Stomach smooth muscle (tissue), 2 donors: ENCODE measurements at regions not wholly inside any gene's neighbourhood (a gene's known extent, or its start where the extent isn't known, plus 50 kb on each side); places are given as distances from the start of the nearest gene placed in this dataset.

Experiments used
- H3K27ac ChIP-seq: one replicate; pipeline ENCODE4 v1.7.0; 2013; ENCODE audit warnings: mild to moderate bottlenecking, low read length, inconsistent platforms
- H3K27me3 ChIP-seq, 2 donors: one replicate each; pipeline ENCODE4 v1.7.0; 2013; ENCODE audit warnings: low read length in 2 of 2; ENCODE audit not compliant: insufficient read depth in 2 of 2, control insufficient read depth in 1 of 2
- H3K36me3 ChIP-seq, 2 donors: one replicate each; pipeline ENCODE4 v1.7.0; 2013; ENCODE audit warnings: low read length in 2 of 2; ENCODE audit not compliant: control insufficient read depth in 2 of 2, insufficient read depth in 2 of 2
- H3K4me1 ChIP-seq: one replicate; pipeline ENCODE4 v1.7.0; 2013; ENCODE audit warnings: low read length; ENCODE audit not compliant: control insufficient read depth, insufficient read depth
- H3K4me3 ChIP-seq, 2 donors: one replicate each; pipeline ENCODE4 v1.7.0; 2013; ENCODE audit warnings: low read length in 2 of 2
- H3K9ac ChIP-seq, 2 donors: one replicate each; pipeline ENCODE4 v1.7.0; 2013; ENCODE audit warnings: low read length in 2 of 2, mild to moderate bottlenecking in 1 of 2
- H3K9me3 ChIP-seq, 2 donors: one replicate each; pipeline ENCODE4 v1.7.0; 2013; ENCODE audit warnings: low read length in 2 of 2; ENCODE audit not compliant: control insufficient read depth in 2 of 2
- donor health status: healthy.
- donor health status: Pancreatic carcinoma.

DNA sequence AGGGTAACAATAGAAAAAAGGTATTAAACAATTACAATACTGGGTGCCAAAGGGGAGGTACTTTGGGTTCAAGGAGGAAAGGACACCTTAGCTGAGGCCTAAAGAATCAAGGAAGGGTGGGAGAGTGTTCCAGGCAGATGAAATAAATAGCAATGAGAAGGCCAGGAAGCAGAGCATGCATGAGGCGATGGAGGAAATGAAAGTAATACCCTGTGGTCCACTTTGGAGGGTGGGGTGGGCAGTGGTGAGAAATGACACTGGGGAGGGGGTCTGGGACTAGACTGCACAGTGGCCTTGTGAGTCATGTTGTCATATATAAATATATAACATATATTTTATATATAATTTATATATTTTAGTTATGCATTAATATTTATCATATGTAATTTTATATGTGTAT is 55.9 kb downstream of the BHLHE40 start:
- H3K27me3 ChIP-seq = no peaks in the 10 kb centered on the region
- no peak overlapping the region for H3K27ac ChIP-seq
- H3K4me3 ChIP-seq = no peak overlapping the region
- no peaks in the 10 kb centered on the region for H3K36me3 ChIP-seq
- peaks cover 5% of the 10 kb centered on the region for H3K4me1 ChIP-seq
- no peaks in the 10 kb centered on the region for H3K9me3 ChIP-seq
- no peak overlapping the region for H3K9ac ChIP-seq

DNA sequence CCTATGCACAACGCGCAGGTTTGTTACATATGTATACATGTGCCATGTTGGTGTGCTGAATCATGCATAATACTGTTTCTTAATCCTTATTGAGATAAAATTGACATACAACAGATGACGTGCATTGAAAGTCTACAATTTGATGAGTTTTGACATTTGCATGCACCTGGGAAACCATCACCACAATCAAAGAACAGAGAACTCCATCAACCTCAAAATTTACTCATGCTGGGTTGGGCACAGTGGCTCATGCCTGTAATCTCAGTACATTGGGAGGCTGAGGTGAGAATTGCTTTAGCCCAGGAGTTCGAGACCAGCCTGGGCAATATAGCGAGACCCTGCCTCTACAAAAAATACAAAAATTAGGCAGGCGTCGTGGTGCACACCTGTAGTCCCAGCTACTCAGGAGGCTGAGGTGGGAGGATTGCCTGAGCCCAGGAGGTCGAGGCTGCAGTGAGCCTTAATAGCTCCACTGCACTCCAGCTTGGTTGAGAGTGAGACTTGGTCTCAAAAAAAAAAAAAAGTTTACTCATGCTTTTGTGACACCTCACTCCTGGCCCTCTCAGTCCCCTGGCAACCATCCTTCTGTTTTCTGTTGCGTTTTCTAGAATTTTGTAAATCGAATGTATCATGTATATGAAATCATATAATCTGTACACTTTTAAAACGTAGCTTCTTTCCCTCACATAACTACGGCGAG is 56.6 kb downstream of the BHLHE40 start:
- H3K4me1 ChIP-seq = peaks cover 5% of the 10 kb centered on the region
- no peak overlapping the region for H3K9ac ChIP-seq
- H3K4me3 ChIP-seq = no peak overlapping the region
- no peaks in the 10 kb centered on the region for H3K9me3 ChIP-seq
- H3K36me3 ChIP-seq = no peaks in the 10 kb centered on the region
- no peaks in the 10 kb centered on the region for H3K27me3 ChIP-seq
- H3K27ac ChIP-seq = no peak overlapping the region

DNA sequence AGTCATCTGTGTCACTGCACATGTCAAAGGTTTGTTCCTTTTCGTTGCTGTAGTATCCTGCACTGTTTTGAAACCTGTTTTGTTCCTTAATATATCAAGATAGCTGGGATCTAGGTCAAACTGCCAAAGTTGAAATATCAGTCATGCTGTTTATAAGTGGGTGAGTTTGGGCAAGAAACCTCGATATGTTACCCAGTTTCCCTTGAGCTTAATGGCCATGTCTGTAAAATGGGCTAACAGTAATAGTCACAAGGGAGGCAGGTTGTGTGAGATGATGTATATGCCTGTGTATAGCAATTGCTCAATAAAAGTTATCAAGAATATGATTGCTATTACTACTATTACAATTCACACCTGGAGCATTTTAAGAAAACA is 57.1 kb downstream of the BHLHE40 start:
- no peaks in the 10 kb centered on the region for H3K27me3 ChIP-seq
- no peak overlapping the region for H3K4me3 ChIP-seq
- no peaks in the 10 kb centered on the region for H3K36me3 ChIP-seq
- no peaks in the 10 kb centered on the region for H3K9me3 ChIP-seq
- H3K27ac ChIP-seq = no peak overlapping the region
- no peak overlapping the region for H3K9ac ChIP-seq
- H3K4me1 ChIP-seq = peaks cover 5% of the 10 kb centered on the region

DNA sequence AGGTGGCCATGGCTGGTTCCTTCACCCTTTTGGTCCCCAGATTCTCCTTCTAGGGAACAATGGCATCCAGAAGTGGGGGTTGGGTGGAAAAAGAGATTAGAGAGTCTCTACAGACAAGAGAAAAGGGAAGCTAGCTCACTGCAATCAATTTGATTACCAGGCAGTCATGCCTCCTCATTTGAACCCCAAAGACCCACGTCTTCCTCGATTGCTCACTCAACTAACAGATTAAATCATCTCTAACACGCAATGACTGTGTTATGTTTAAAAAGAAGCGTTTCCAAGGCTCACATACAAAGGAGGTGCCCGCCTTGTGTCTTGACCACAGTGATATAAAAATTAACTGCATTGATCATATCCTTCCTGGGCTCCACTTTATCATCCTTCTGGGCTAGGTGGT is 57.6 kb downstream of the BHLHE40 start:
- no peaks in the 10 kb centered on the region for H3K9me3 ChIP-seq
- no peaks in the 10 kb centered on the region for H3K36me3 ChIP-seq
- H3K27me3 ChIP-seq = no peaks in the 10 kb centered on the region

DNA sequence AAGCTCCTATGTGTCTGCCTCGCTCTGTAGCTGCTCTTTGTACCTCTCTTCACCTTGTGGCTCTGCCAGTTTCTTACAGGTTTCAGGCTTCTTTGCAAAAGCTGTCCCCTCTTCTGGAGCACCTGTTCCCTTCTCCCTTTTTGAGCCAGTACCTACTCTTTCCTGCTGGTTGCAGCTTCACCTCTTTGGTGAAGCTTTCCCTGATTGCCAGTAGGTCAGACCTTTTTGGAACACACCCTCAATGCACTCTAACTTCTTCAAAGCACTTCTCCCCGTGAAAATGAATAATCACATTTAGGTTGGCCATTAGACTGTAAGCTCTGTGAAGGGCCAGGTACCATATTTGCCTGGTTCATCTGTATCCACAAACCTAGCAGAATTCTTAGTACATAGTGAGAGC is 60.3 kb downstream of the BHLHE40 start:
- Histone ChIP-seq H3K27ac (no peak overlapping the region), H3K9me3 (no peaks in the 10 kb centered on the region), H3K36me3 (no peaks in the 10 kb centered on the region), H3K27me3 (no peaks in the 10 kb centered on the region), H3K4me1 (peaks cover 5% of the 10 kb centered on the region), H3K9ac (no peak overlapping the region), H3K4me3 (no peak overlapping the region)

More for the DNA sequence above, 57.6 kb downstream of the BHLHE40 start:
- Histone ChIP-seq H3K4me3 (no peak overlapping the region), H3K9ac (no peak overlapping the region), H3K4me1 (peaks cover 5% of the 10 kb centered on the region), H3K27ac (no peak overlapping the region)

DNA sequence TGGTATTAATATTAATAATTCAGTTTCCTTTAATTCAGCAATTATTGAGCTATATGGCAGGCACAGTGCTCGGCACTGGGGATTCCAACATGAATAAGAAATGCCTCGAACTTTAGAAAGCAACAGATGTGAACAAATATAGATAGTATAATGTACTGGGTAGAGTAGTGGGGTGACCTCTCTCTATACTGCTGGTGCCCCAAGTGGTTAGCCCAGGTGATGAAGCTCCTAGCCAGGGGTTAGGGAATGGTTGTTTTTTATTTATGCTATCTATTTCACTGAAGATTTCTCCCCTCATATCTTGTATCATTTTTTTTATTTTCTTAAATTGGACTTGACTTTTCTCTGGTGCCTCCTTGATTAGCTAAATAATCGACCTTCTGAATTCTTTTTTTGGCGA is 62.1 kb downstream of the BHLHE40 start:
- peaks cover 5% of the 10 kb centered on the region for H3K4me1 ChIP-seq
- H3K27me3 ChIP-seq = no peaks in the 10 kb centered on the region
- H3K27ac ChIP-seq = no peak overlapping the region
- H3K4me3 ChIP-seq = no peak overlapping the region
- H3K36me3 ChIP-seq = no peaks in the 10 kb centered on the region
- no peak overlapping the region for H3K9ac ChIP-seq
- no peaks in the 10 kb centered on the region for H3K9me3 ChIP-seq

DNA sequence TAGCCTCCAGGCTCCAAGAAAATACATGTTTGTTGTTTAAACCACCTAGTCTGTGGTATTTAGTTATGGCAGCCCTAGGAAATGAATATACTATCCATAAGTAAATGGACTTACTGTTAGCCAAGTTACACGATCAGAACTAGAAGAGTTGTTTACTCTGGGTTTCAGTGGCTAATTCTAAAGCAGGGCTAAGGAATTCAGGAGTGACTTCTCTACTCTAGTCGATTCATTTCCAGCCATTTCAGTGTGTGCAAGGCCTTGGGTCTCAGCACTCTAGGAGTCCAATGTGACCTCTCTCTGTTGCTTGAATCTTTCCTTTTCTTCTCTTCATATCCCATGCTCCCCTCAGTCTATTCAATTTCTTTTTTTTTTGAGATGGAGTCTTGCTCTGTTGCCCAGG is 66.7 kb downstream of the BHLHE40 start:
- Histone ChIP-seq H3K27ac (no peak overlapping the region), H3K9me3 (no peaks in the 10 kb centered on the region), H3K4me3 (no peak overlapping the region), H3K36me3 (no peaks in the 10 kb centered on the region), H3K9ac (no peak overlapping the region), H3K4me1 (no peaks in the 10 kb centered on the region), H3K27me3 (no peaks in the 10 kb centered on the region)

DNA sequence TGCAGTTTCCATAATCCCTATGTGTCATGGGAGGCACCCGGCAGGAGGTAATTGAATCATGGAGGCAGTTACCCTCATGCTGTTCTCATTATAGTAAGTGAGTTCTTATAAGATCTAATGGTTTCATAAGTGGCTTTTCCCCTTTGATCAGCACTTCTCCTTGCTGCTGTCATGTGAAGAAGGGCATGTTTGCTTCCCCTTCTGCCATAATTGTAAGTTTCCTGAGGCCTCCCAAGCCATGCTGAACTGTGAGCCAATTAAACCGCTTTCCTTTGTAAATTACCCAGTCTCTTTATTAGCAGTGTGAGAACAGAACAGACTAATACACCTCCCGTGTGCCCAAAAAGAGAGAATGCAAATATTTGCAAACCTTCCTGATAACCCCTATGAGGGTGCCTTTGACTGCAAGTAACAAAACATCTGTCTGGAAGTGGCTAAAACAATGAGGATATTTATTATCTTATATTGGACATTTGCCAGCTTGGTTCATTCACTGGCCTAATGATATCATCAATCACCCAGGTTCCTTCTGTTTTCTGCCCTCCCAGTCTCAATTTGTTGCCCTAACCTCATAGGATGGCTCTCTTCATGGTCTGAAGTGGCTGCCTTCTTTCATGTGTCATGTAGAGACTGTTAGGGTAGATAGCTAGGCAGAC is 68.7 kb downstream of the BHLHE40 start:
- Histone ChIP-seq H3K27ac (no peak overlapping the region), H3K4me3 (no peak overlapping the region), H3K27me3 (no peaks in the 10 kb centered on the region), H3K9me3 (no peaks in the 10 kb centered on the region), H3K9ac (no peak overlapping the region), H3K36me3 (no peaks in the 10 kb centered on the region), H3K4me1 (no peaks in the 10 kb centered on the region)

DNA sequence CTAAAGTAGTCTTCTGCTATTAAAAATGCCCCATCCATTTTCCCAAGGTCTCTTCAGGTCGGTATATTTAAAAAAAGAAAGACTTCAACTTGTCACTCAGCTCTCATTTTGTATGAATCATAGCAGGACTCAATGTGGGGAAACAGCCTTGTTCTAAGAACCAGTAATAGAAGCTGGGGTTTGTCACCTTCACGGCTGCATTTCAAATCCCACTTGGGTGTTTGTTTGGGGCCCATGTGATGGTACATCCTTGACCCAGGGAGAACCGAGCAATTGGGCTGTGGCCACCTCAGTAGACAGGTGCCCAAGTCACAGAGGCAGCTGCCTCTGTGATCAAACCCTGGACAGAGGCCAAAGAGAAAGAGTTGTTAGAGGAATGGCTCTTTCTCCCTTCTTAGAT is 70.3 kb upstream of the ARL8B start:
- Histone ChIP-seq H3K4me3 (no peak overlapping the region), H3K36me3 (no peaks in the 10 kb centered on the region), H3K27me3 (no peaks in the 10 kb centered on the region), H3K27ac (no peak overlapping the region), H3K4me1 (no peaks in the 10 kb centered on the region), H3K9me3 (no peaks in the 10 kb centered on the region), H3K9ac (no peak overlapping the region)

DNA sequence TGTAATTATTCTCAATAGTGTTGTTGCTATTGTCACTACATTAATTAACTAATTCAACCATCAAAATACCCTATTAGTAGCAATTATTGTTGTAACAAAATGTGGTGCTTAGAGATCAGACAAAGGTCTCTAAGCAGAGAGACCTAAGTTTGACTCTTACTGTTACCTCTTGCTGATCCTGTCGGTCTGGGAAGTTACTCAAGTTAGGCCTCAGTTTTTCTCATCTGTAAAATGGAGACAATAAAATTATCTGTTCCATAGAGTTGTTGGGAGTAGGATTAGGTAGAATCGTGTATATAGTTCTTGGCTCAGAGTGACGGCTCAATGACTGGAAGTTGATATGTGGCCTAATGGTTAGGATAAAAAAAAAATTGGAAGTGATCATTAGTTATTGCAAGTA is 69.8 kb upstream of the ARL8B start:
- no peaks in the 10 kb centered on the region for H3K36me3 ChIP-seq
- no peak overlapping the region for H3K4me3 ChIP-seq
- no peaks in the 10 kb centered on the region for H3K9me3 ChIP-seq
- H3K27me3 ChIP-seq = no peaks in the 10 kb centered on the region
- H3K4me1 ChIP-seq = peaks cover 2% of the 10 kb centered on the region
- no peak overlapping the region for H3K27ac ChIP-seq
- no peak overlapping the region for H3K9ac ChIP-seq

DNA sequence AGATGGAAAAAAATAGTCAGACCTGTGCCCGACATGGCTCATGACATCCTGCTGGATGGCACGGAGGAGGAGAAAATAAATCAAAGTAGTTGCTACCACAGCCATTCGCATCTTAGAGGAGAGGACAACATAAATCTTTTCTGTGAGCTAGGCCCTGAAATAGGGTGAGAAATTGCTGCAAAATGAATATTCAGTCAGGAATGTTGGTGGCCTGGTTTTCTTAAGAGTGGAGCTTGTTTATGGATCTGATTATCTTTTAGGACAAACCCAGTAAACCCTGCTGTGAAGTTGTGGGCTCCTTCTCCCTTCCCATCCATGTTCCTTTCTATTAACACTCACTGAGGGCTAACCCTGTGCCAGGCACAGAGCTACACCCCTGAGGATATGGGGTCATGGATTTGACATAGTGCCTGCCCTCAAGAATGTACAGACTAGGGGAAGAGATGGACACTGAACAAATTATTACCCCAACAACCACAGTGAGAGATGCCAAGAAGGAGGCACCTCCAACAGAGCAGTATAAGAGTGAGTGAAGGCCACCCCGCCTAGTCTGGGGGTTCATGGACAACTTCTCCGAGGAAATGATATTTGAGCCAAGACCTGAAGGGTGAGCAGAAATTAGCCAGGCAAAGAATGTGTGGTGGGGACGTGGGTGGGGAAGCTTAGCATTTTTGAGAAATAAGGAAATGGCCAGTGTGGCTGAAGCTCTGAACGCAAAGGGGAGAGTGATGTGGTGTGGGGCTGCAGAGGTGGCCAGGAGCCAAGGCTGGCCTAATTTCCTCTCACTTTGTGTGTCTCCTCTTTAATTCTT is 68.9 kb upstream of the ARL8B start:
- H3K27ac ChIP-seq = peak overlapping the region; percentile 11
- H3K9ac ChIP-seq = no peak overlapping the region
- no peaks in the 10 kb centered on the region for H3K9me3 ChIP-seq
- H3K4me3 ChIP-seq = no peak overlapping the region
- H3K27me3 ChIP-seq = no peaks in the 10 kb centered on the region
- H3K4me1 ChIP-seq = peaks cover 2% of the 10 kb centered on the region
- H3K36me3 ChIP-seq = no peaks in the 10 kb centered on the region
